GM18909 (cell line): ENCODE measurements at regions not wholly inside any gene's neighbourhood (a gene's known extent, or its start where the extent isn't known, plus 50 kb on each side); places are given as distances from the start of the nearest gene placed in this dataset.

Experiments
- ATAC-seq: cut with Tn5 transposase; IDR thresholded peaks from one replicate; pipeline ENCODE4 v1.9.1; 2021; ENCODE audit warnings: mild to moderate bottlenecking; ENCODE audit not compliant: unreplicated experiment, poor library complexity

- ATAC-seq = no peak
Observed at GRCh38 chr1:95369985-95370690, 136.1 kb downstream of the RWDD3 start.

- ATAC-seq = no peak
Observed at GRCh38 chr1:95370691-95371562, 136.9 kb downstream of the RWDD3 start.

- no peak for ATAC-seq
Observed at GRCh38 chr1:95371666-95372282, 137.8 kb downstream of the RWDD3 start.

- ATAC-seq = no peak
Observed at GRCh38 chr1:95375174-95375573, 141.2 kb downstream of the RWDD3 start.

GRCh38 chr1:95380909-95381308 lies 146.9 kb downstream of the RWDD3 start:
- no peak for ATAC-seq

GRCh38 chr1:95382000-95382786 lies 148.2 kb downstream of the RWDD3 start:
- ATAC-seq = no peak

- no peak for ATAC-seq
Observed at GRCh38 chr1:95383111-95383510, 149.1 kb downstream of the RWDD3 start.

- no peak for ATAC-seq
Observed at GRCh38 chr1:95384567-95384966, 150.6 kb downstream of the RWDD3 start.

GRCh38 chr1:95386371-95386770 lies 152.4 kb downstream of the RWDD3 start:
- no peak for ATAC-seq

- no peak for ATAC-seq
Observed at GRCh38 chr1:95386915-95387314, 152.9 kb downstream of the RWDD3 start.

GRCh38 chr1:95388031-95388430 lies 154.0 kb downstream of the RWDD3 start:
- no peak for ATAC-seq

GRCh38 chr1:95393434-95393833 lies 159.4 kb downstream of the RWDD3 start:
- no peak for ATAC-seq

GRCh38 chr1:95396557-95396956 lies 162.5 kb downstream of the RWDD3 start:
- no peak for ATAC-seq

GRCh38 chr1:95402780-95403179 lies 168.8 kb downstream of the RWDD3 start:
- no peak for ATAC-seq

GRCh38 chr1:95406279-95406678 lies 172.3 kb downstream of the RWDD3 start:
- no peak for ATAC-seq

GRCh38 chr1:95407131-95407885 lies 173.3 kb downstream of the RWDD3 start:
- ATAC-seq = no peak

GRCh38 chr1:95407886-95408291 lies 173.9 kb downstream of the RWDD3 start:
- ATAC-seq = no peak

GRCh38 chr1:95408507-95409136 lies 174.6 kb downstream of the RWDD3 start:
- no peak for ATAC-seq

GRCh38 chr1:95409276-95409675 lies 175.3 kb downstream of the RWDD3 start:
- ATAC-seq = no peak
